COLO668 (cell line): ENCODE measurements at regions not wholly inside any gene's neighbourhood (a gene's known extent, or its start where the extent isn't known, plus 50 kb on each side); places are given as distances from the start of the nearest gene placed in this dataset.

ENCODE experiments used
- DNase-seq: peaks from one replicate; lab custom pipeline; 2025; ENCODE audit not compliant: unreplicated experiment; lab: John Stamatoyannopoulos, UW

DNA sequence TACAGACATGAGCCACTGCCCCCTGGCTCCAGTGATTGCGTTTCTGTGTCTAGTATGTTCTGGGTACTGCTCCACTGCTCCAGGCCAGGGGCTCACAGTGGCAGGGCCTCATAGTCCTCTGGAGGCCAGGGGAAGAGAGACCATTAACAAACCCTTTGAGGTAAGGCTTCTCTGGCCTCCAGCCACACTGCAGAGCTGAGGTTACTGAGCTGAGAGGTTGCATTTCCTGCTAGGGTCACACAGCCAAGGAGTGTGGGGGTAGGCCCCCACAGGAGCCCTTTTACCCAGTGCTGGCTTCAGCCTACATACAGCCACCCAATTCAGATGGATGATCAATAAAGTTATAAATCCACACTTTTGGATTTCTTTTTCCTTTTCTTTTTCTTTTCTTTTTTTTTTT, 50.4 kb upstream of the DLX4 start:
- no peak for DNase-seq
